Caco-2 (cell line): ENCODE measurements at regions not wholly inside any gene's neighbourhood (a gene's known extent, or its start where the extent isn't known, plus 50 kb on each side); places are given as distances from the start of the nearest gene placed in this dataset.

Experiments
- BruUV-seq: library from RNA; stranded (reverse); fragments of 400-500 nt; replicated peaks from 2 replicates; lab custom pipeline; 2021; lab: Mats Ljungman, UMichigan
- CTCF ChIA-PET: fragments of 300-600 bp; sonication (Branson Sonifier 250); formaldehyde crosslinking; loops from one replicate; lab custom pipeline; 2022; ENCODE audit warnings: antibody characterized with exemption; lab: Charles Lee
- POLR2A ChIA-PET: fragments of 300-600 bp; sonication (Branson Sonifier 250); formaldehyde crosslinking; loops from one replicate; lab custom pipeline; 2022; ENCODE audit warnings: antibody characterized with exemption; lab: Charles Lee
- DNase-seq, 2 experiments: peaks; one replicate each; pipeline versions ENCODE4 v3.0.0 to v3.0.0-alpha.2; 2020 to 2022
- H3K27me3 ChIP-seq: replicated peaks from 2 replicates; pipeline ENCODE4 v1.6.0; 2011; ENCODE audit warnings: low read length; ENCODE audit not compliant: control insufficient read depth, insufficient read depth
- H3K36me3 ChIP-seq: 2 replicates; pipeline ENCODE4 v1.5.1; 2011; ENCODE audit warnings: low read length; ENCODE audit not compliant: control insufficient read depth, insufficient read depth
- H3K4me1 ChIP-seq: fragments of 250-450 bp; sonication (Bioruptor Pico); 2 replicates; pipeline ENCODE4 v1.5.1; 2020; ENCODE audit warnings: mild to moderate bottlenecking
- H3K4me3 ChIP-seq: 2 replicates; pipeline ENCODE4 v1.5.1; 2011; ENCODE audit warnings: low read depth, mild to moderate bottlenecking, control low read depth, low read length
- H3K9me3 ChIP-seq: fragments of 250-450 bp; sonication (Bioruptor Pico); 2 replicates; pipeline ENCODE4 v1.5.1; 2020; ENCODE audit warnings: mild to moderate bottlenecking, moderate library complexity
- H3K27ac Mint-ChIP-seq: one replicate; pipeline ENCODE4 v1.8.0; 2022; ENCODE audit warnings: mixed read lengths; ENCODE audit not compliant: unreplicated experiment
- H3K27me3 Mint-ChIP-seq: one replicate; pipeline ENCODE4 v1.8.0; 2022; ENCODE audit warnings: mixed read lengths; ENCODE audit not compliant: insufficient read depth, unreplicated experiment
- H3K36me3 Mint-ChIP-seq: one replicate; pipeline ENCODE4 v1.8.0; 2022; ENCODE audit warnings: mild to moderate bottlenecking, mixed read lengths; ENCODE audit not compliant: insufficient read depth, unreplicated experiment
- H3K4me1 Mint-ChIP-seq: one replicate; pipeline ENCODE4 v1.8.0; 2022; ENCODE audit warnings: low read depth, mixed read lengths; ENCODE audit not compliant: unreplicated experiment
- H3K4me3 Mint-ChIP-seq: one replicate; pipeline ENCODE4 v1.8.0; 2022; ENCODE audit warnings: mild to moderate bottlenecking, moderate library complexity, mixed read lengths; ENCODE audit not compliant: unreplicated experiment
- H3K9me3 Mint-ChIP-seq: one replicate; pipeline ENCODE4 v1.8.0; 2022; ENCODE audit warnings: mixed read lengths; ENCODE audit not compliant: unreplicated experiment
- CTCF ChIP-seq, 2 experiments: fragments of 200-600 bp in 1 of 2; IDR thresholded peaks; 1 replicate in 1 of 2; 2 replicates in 1 of 2; pipeline versions ENCODE4 v1.5.1 to v1.8.0; 2011 to 2022; ENCODE audit warnings: antibody characterized with exemption in 1 of 2, control low read depth in 1 of 2, inconsistent platforms in 1 of 2, low read depth in 1 of 2, low read length in 1 of 2, mild to moderate bottlenecking in 1 of 2, moderate library complexity in 1 of 2; ENCODE audit not compliant: insufficient read depth in 1 of 2, severe bottlenecking in 1 of 2, unreplicated experiment in 1 of 2
- intact Hi-C: fragments of 100-400 bp; cut with micrococcal nuclease; formaldehyde crosslinking; loops from one replicate; pipeline ENCODE4 v1.10.0; 2022; ENCODE audit not compliant: unreplicated experiment

GRCh38 chr4:124307143-124307542 is 405.4 kb downstream of the ANKRD50 start:
- CTCF ChIA-PET, result no interaction called here
- Mint-ChIP-seq H3K36me3 (no peaks in the 10 kb centered on the region), H3K27ac (no peak overlapping the region), H3K4me3 (no peak overlapping the region), H3K4me1 (no peaks in the 10 kb centered on the region), H3K27me3 (peaks cover under 1% of the 10 kb centered on the region), H3K9me3 (no peaks in the 10 kb centered on the region)
- POLR2A ChIA-PET, result no interaction called here
- BruUV-seq, result no TSS peak
- Histone ChIP-seq H3K4me3 (no peak overlapping the region), H3K36me3 (no peaks in the 10 kb centered on the region), H3K4me1 (no peaks in the 10 kb centered on the region), H3K27me3 (no peaks in the 10 kb centered on the region), H3K9me3 (no peaks in the 10 kb centered on the region)
- no peak for TF ChIP-seq CTCF (IDR thresholded peaks at IDR 0.05; ENCODE audit: insufficient read depth in 1 of 2, low read depth in 1 of 2, low read length in 1 of 2, severe bottlenecking in 1 of 2, unreplicated experiment in 1 of 2)
- intact Hi-C loops, result no loop called here
- DNase-seq, result no peak

- H3K4me3 ChIP-seq, result no peak overlapping the region
- Mint-ChIP-seq H3K27ac (no peak overlapping the region), H3K4me1 (no peaks in the 10 kb centered on the region), H3K4me3 (no peak overlapping the region), H3K27me3 (peaks cover 7% of the 10 kb centered on the region), H3K36me3 (no peaks in the 10 kb centered on the region), H3K9me3 (no peaks in the 10 kb centered on the region)
- no peak for TF ChIP-seq CTCF (IDR thresholded peaks at IDR 0.05; ENCODE audit: insufficient read depth in 1 of 2, low read depth in 1 of 2, low read length in 1 of 2, severe bottlenecking in 1 of 2, unreplicated experiment in 1 of 2)
- no peaks in the 10 kb centered on the region for H3K27me3 ChIP-seq
- DNase-seq, result no peak
- no peaks in the 10 kb centered on the region for H3K9me3 ChIP-seq
- H3K4me1 ChIP-seq, result no peaks in the 10 kb centered on the region
- ChIA-PET POLR2A (no interaction called here), CTCF (no interaction called here)
- intact Hi-C loops, result no loop called here
- BruUV-seq, result no TSS peak
- H3K36me3 ChIP-seq, result no peaks in the 10 kb centered on the region
These were observed 394.2 kb downstream of the ANKRD50 start for GRCh38 chr4:124318292-124318691.

GRCh38 chr4:124321364-124321763 is 391.2 kb downstream of the ANKRD50 start:
- H3K27me3 Mint-ChIP-seq, result peaks cover 4% of the 10 kb centered on the region
- no peaks in the 10 kb centered on the region for H3K9me3 ChIP-seq
- no peaks in the 10 kb centered on the region for H3K9me3 Mint-ChIP-seq
- no peak overlapping the region for H3K4me3 ChIP-seq
- intact Hi-C loops, result loop anchor here (10.0 kb wide), 1 partner anchor 207 kb away; no protein-coding TSS in a partner anchor
- no peaks in the 10 kb centered on the region for H3K4me1 Mint-ChIP-seq
- no TSS peak for BruUV-seq
- H3K27me3 ChIP-seq, result no peaks in the 10 kb centered on the region
- CTCF ChIA-PET, result no interaction called here
- H3K36me3 Mint-ChIP-seq, result no peaks in the 10 kb centered on the region
- POLR2A ChIA-PET, result no interaction called here
- no peak for TF ChIP-seq CTCF (IDR thresholded peaks at IDR 0.05; ENCODE audit: insufficient read depth in 1 of 2, low read depth in 1 of 2, low read length in 1 of 2, severe bottlenecking in 1 of 2, unreplicated experiment in 1 of 2)
- H3K4me3 Mint-ChIP-seq, result no peak overlapping the region
- H3K36me3 ChIP-seq, result no peaks in the 10 kb centered on the region
- H3K27ac Mint-ChIP-seq, result no peak overlapping the region
- no peaks in the 10 kb centered on the region for H3K4me1 ChIP-seq
- DNase-seq, result no peak
